ENCODE measurements at regions not wholly inside any gene's neighbourhood (a gene's known extent, or its start where the extent isn't known, plus 50 kb on each side); places are given as distances from the start of the nearest gene placed in this dataset.

DNA sequence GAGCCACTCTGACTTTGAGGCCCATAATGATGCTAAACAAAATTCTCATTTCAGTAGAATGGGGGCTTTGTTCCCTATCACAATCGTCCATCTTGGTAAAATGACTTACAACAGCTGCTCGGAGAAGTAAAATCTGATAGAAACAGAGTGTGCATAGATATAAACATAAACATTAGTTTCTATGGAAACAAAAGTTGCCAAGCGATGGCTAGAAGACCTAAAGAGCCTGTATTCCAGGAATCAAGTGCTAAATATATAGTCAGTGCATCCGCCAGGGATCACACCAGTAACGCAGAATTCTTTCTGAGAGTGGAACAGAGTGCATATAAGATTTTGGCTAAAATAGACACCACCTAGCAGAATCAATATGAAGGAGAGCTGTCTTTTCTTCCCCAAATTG, 91.2 kb upstream of the KAZN start:
- ChIA-PET CTCF (no interaction called here), POLR2A (ENCODE audit: unreplicated experiment) (no interaction called here)
- Histone ChIP-seq H3K9me3 (ENCODE audit: insufficient read depth, low read depth) (no peaks in the 10 kb centered on the region), H3K79me2 (ENCODE audit: low read depth) (no peaks in the 10 kb centered on the region), H3K9me2 (ENCODE audit: insufficient read depth) (no peaks in the 10 kb centered on the region), H2AFZ (no peak overlapping the region), H3K27ac (no peak overlapping the region), H3K27me3 (ENCODE audit: insufficient read depth, low read depth) (peaks cover 7% of the 10 kb centered on the region), H4K20me1 (ENCODE audit: insufficient read depth) (no peaks in the 10 kb centered on the region), H3K4me2 (no peak overlapping the region), H3K4me3 (no peak overlapping the region), H3F3A (ENCODE audit: insufficient read depth, low read depth) (no peaks in the 10 kb centered on the region), H3K36me3 (ENCODE audit: low read depth) (no peaks in the 10 kb centered on the region), H3K4me1 (replicated peaks; ENCODE audit: insufficient read depth) (no peaks in the 10 kb centered on the region)
- no TSS peak for BruUV-seq (replicated peaks)
- no peak for TF ChIP-seq EZH2 (IDR thresholded peaks at IDR 0.05; ENCODE audit: low read depth)
- TF ChIP-seq, protein P1, sequence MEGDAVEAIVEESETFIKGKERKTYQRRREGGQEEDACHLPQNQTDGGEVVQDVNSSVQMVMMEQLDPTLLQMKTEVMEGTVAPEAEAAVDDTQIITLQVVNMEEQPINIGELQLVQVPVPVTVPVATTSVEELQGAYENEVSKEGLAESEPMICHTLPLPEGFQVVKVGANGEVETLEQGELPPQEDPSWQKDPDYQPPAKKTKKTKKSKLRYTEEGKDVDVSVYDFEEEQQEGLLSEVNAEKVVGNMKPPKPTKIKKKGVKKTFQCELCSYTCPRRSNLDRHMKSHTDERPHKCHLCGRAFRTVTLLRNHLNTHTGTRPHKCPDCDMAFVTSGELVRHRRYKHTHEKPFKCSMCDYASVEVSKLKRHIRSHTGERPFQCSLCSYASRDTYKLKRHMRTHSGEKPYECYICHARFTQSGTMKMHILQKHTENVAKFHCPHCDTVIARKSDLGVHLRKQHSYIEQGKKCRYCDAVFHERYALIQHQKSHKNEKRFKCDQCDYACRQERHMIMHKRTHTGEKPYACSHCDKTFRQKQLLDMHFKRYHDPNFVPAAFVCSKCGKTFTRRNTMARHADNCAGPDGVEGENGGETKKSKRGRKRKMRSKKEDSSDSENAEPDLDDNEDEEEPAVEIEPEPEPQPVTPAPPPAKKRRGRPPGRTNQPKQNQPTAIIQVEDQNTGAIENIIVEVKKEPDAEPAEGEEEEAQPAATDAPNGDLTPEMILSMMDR (conservative IDR thresholded peaks at IDR 0.05): no peak
- DNase-seq: no peak
- intact Hi-C loops (cut with micrococcal nuclease; ENCODE audit: unreplicated experiment): no loop called here

DNA sequence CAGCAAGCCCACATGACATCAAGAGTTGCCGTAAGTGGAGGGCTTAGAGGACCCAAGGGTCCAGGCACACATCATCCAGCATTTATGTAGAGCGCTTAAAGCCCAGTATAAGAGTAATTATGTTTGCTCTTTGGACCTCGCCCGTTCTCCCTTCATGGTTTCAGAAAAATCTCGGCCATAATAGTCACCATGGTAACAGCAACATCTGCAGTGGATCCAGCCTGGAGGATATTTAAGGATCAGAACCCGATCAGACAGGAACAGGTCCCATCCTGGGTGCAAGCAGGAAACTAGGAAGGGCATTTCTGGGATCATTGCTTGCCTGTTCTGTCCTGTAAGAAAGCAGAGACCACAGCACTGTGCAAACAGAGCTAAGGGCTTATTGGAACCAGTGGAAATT, 89.9 kb upstream of the KAZN start:
- Histone ChIP-seq H3K4me2 (no peak overlapping the region), H3K79me2 (ENCODE audit: low read depth) (no peaks in the 10 kb centered on the region), H3F3A (ENCODE audit: insufficient read depth, low read depth) (no peaks in the 10 kb centered on the region), H2AFZ (no peak overlapping the region), H3K9me2 (ENCODE audit: insufficient read depth) (no peaks in the 10 kb centered on the region), H4K20me1 (ENCODE audit: insufficient read depth) (no peaks in the 10 kb centered on the region), H3K4me1 (replicated peaks; ENCODE audit: insufficient read depth) (no peaks in the 10 kb centered on the region), H3K9me3 (ENCODE audit: insufficient read depth, low read depth) (no peaks in the 10 kb centered on the region), H3K27me3 (ENCODE audit: insufficient read depth, low read depth) (peaks cover 8% of the 10 kb centered on the region), H3K27ac (no peak overlapping the region), H3K4me3 (no peak overlapping the region), H3K36me3 (ENCODE audit: low read depth) (no peaks in the 10 kb centered on the region)
- POLR2A ChIA-PET (ENCODE audit: unreplicated experiment): no interaction called here
- no peak for TF ChIP-seq EZH2 (IDR thresholded peaks at IDR 0.05; ENCODE audit: low read depth)
- TF ChIP-seq, protein P1 (conservative IDR thresholded peaks at IDR 0.05): no peak
- DNase-seq: no peak
- BruUV-seq (replicated peaks): no TSS peak
- CTCF ChIA-PET: no interaction called here
- intact Hi-C loops (cut with micrococcal nuclease; ENCODE audit: unreplicated experiment): no loop called here

DNA sequence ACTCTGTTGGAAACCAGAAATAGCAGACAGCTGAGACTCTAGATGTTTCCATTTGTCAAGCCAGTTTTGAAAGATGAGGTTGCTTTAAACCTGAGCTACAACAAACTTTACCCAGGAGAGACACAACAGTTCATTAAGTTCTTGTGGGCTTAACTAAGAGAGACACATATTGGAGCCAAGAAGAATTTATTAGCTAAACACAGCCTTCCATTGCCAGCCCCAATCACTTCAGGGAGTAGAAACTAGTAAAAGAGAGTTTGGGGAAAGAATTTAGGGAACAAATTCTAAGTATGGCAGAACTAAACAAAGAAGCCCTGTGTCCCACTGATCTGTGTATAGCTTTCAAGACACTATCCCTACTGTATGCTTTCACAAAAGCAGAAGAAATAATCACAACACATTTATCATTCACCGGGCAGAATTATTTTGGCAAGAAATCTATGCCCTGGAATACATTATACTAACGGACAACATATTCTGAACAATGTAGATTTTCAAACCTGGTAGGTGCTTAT, 87.3 kb upstream of the KAZN start:
- H3K4me2 ChIP-seq: no peak overlapping the region
- no peaks in the 10 kb centered on the region for H3F3A ChIP-seq (ENCODE audit: insufficient read depth, low read depth)
- H3K9me2 ChIP-seq (ENCODE audit: insufficient read depth): no peaks in the 10 kb centered on the region
- H3K9me3 ChIP-seq (ENCODE audit: insufficient read depth, low read depth): no peaks in the 10 kb centered on the region
- no peaks in the 10 kb centered on the region for H4K20me1 ChIP-seq (ENCODE audit: insufficient read depth)
- H3K36me3 ChIP-seq (ENCODE audit: low read depth): no peaks in the 10 kb centered on the region
- no TSS peak for BruUV-seq (replicated peaks)
- POLR2A ChIA-PET (ENCODE audit: unreplicated experiment): no interaction called here
- no peak overlapping the region for H3K4me3 ChIP-seq
- H3K79me2 ChIP-seq (ENCODE audit: low read depth): no peaks in the 10 kb centered on the region
- H2AFZ ChIP-seq: no peak overlapping the region
- DNase-seq: no peak
- no peaks in the 10 kb centered on the region for H3K4me1 ChIP-seq (replicated peaks; ENCODE audit: insufficient read depth)
- TF ChIP-seq, protein P1 (conservative IDR thresholded peaks at IDR 0.05): no peak
- no peak for TF ChIP-seq EZH2 (IDR thresholded peaks at IDR 0.05; ENCODE audit: low read depth)
- intact Hi-C loops (cut with micrococcal nuclease; ENCODE audit: unreplicated experiment): no loop called here
- CTCF ChIA-PET: no interaction called here
- H3K27me3 ChIP-seq (ENCODE audit: insufficient read depth, low read depth): peaks cover 5% of the 10 kb centered on the region
- no peak overlapping the region for H3K27ac ChIP-seq

Data from PC-9 (cell line).